Endodermal cell (in vitro differentiated cells): ENCODE measurements at regions not wholly inside any gene's neighbourhood (a gene's known extent, or its start where the extent isn't known, plus 50 kb on each side); places are given as distances from the start of the nearest gene placed in this dataset.
A peak's percentile ranks its signal among the peaks of the same experiment; 100 is the strongest.

Experiments
- DNase-seq: peaks from one replicate; pipeline ENCODE4 v3.0.0-alpha.2; 2017
- H3K27ac ChIP-seq: 2 replicates; pipeline ENCODE4 v1.5.1; 2013; ENCODE audit warnings: mild to moderate bottlenecking, low read depth, low read length, moderate library complexity
- H3K27me3 ChIP-seq: 2 replicates; pipeline ENCODE4 v1.6.1; 2013; ENCODE audit warnings: mild to moderate bottlenecking, low read length, moderate library complexity; ENCODE audit not compliant: insufficient read depth, control insufficient read depth, poor library complexity, severe bottlenecking
- H3K36me3 ChIP-seq: 2 replicates; pipeline ENCODE4 v1.7.0; 2013; ENCODE audit warnings: mild to moderate bottlenecking, low read length, moderate library complexity; ENCODE audit not compliant: control insufficient read depth, insufficient read depth
- H3K4me1 ChIP-seq: one replicate; pipeline ENCODE4 v1.7.0; 2013; ENCODE audit warnings: low read length; ENCODE audit not compliant: control insufficient read depth, insufficient read depth
- H3K4me3 ChIP-seq: 2 replicates; pipeline ENCODE4 v1.5.1; 2013; ENCODE audit warnings: mild to moderate bottlenecking, low read length, moderate library complexity
- H3K9ac ChIP-seq: 2 replicates; pipeline ENCODE4 v1.6.1; 2013; ENCODE audit warnings: mild to moderate bottlenecking, low read length, moderate library complexity; ENCODE audit not compliant: poor library complexity, severe bottlenecking; ENCODE audit errors: extremely low read depth
- H3K9me3 ChIP-seq: 2 replicates; pipeline ENCODE4 v1.6.1; 2013; ENCODE audit warnings: mild to moderate bottlenecking, low read length, moderate library complexity; ENCODE audit not compliant: control insufficient read depth
- H3K27ac Mint-ChIP-seq: 2 replicates; pipeline ENCODE4 v1.8.0; 2020; ENCODE audit warnings: mixed read lengths
- H3K27me3 Mint-ChIP-seq: 2 replicates; pipeline ENCODE4 v1.8.0; 2021; ENCODE audit warnings: mild to moderate bottlenecking, mixed read lengths; ENCODE audit not compliant: insufficient read depth
- H3K36me3 Mint-ChIP-seq: 2 replicates; pipeline ENCODE4 v1.8.0; 2020; ENCODE audit warnings: low read depth, mixed read lengths
- H3K4me1 Mint-ChIP-seq: 2 replicates; pipeline ENCODE4 v1.8.0; 2020; ENCODE audit warnings: mixed read lengths
- H3K4me3 Mint-ChIP-seq: 2 replicates; pipeline ENCODE4 v1.8.0; 2020; ENCODE audit warnings: mild to moderate bottlenecking, moderate library complexity, mixed read lengths
- H3K9me3 Mint-ChIP-seq: 2 replicates; pipeline ENCODE4 v1.8.0; 2020; ENCODE audit warnings: mild to moderate bottlenecking, mixed read lengths
- WGBS, 2 experiments: methylation state at CpG; one replicate each; pipeline versions ENCODE4 v1.1.5 to v1.1.7; 2013; ENCODE audit warnings: missing lambda C conversion rate in 2 of 2, mixed read lengths in 1 of 2; ENCODE audit not compliant: insufficient coverage in 1 of 2, insufficient read length in 1 of 2; 5-methylcytosine and 5-hydroxymethylcytosine counted together
- TF ChIP-seq, protein P1 (sequence below): fragments of 200-600 bp; sonication (generic); conservative IDR thresholded peaks from 2 replicates; pipeline ENCODE4 v1.5.0; 2021; ENCODE audit warnings: antibody characterized with exemption, mild to moderate bottlenecking

- Histone ChIP-seq H3K36me3 (peaks cover 38% of the 10 kb centered on the region), H3K27me3 (no peaks in the 10 kb centered on the region), H3K9me3 (no peaks in the 10 kb centered on the region), H3K4me1 (no peaks in the 10 kb centered on the region), H3K4me3 (no peak overlapping the region), H3K27ac (no peak overlapping the region), H3K9ac (no peak overlapping the region)
- Mint-ChIP-seq H3K9me3 (peaks cover 55% of the 10 kb centered on the region), H3K4me3 (no peak overlapping the region), H3K36me3 (peaks cover 56% of the 10 kb centered on the region), H3K27me3 (no peaks in the 10 kb centered on the region), H3K27ac (no peak overlapping the region), H3K4me1 (peaks cover 3% of the 10 kb centered on the region)
- TF ChIP-seq, protein P1, sequence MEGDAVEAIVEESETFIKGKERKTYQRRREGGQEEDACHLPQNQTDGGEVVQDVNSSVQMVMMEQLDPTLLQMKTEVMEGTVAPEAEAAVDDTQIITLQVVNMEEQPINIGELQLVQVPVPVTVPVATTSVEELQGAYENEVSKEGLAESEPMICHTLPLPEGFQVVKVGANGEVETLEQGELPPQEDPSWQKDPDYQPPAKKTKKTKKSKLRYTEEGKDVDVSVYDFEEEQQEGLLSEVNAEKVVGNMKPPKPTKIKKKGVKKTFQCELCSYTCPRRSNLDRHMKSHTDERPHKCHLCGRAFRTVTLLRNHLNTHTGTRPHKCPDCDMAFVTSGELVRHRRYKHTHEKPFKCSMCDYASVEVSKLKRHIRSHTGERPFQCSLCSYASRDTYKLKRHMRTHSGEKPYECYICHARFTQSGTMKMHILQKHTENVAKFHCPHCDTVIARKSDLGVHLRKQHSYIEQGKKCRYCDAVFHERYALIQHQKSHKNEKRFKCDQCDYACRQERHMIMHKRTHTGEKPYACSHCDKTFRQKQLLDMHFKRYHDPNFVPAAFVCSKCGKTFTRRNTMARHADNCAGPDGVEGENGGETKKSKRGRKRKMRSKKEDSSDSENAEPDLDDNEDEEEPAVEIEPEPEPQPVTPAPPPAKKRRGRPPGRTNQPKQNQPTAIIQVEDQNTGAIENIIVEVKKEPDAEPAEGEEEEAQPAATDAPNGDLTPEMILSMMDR, result peak; percentile 33
- no peak for DNase-seq
- WGBS, 2 experiments, result 89% methylated on average over 1 of the region's 1 CpG; no CpG with 5 or more reads in 1 of the 2 experiments
Observed at GRCh38 chrX:45843518-45843917, 642.8 kb upstream of the DIPK2B start.

DNA sequence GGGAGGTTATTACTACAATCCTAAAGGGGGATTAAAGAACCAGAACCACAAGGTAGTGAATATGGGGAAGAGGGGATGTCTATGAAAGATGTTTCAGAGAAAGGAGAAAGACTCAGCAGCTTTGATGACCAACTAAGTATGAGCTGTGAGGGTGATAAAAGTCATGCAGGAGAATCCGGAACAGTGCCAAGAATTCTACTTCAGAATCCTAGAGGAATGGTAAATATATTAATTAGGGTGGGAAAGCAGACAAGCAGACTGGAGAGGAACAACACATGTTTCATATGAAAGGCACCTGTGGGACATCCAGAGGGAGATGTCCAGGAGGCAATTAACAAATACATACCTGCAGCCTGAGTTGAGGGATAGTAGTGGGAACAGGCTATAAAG, 642.2 kb upstream of the DIPK2B start:
- peaks cover 51% of the 10 kb centered on the region for H3K36me3 Mint-ChIP-seq
- no peak overlapping the region for H3K4me3 Mint-ChIP-seq
- peaks cover 3% of the 10 kb centered on the region for H3K4me1 Mint-ChIP-seq
- H3K27ac ChIP-seq, result no peak overlapping the region
- H3K4me1 ChIP-seq, result no peaks in the 10 kb centered on the region
- H3K27me3 Mint-ChIP-seq, result no peaks in the 10 kb centered on the region
- peaks cover 55% of the 10 kb centered on the region for H3K9me3 Mint-ChIP-seq
- no peaks in the 10 kb centered on the region for H3K9me3 ChIP-seq
- no peak for DNase-seq
- H3K27me3 ChIP-seq, result no peaks in the 10 kb centered on the region
- TF ChIP-seq, protein P1, result no peak
- H3K4me3 ChIP-seq, result no peak overlapping the region
- H3K36me3 ChIP-seq, result peaks cover 35% of the 10 kb centered on the region
- WGBS, 2 experiments, result 100% methylated on average over 1 of the region's 1 CpG
- H3K27ac Mint-ChIP-seq, result no peak overlapping the region
- H3K9ac ChIP-seq, result no peak overlapping the region

GRCh38 chrX:45842207-45842925, 641.7 kb upstream of the DIPK2B start:
- Mint-ChIP-seq H3K36me3 (peaks cover 47% of the 10 kb centered on the region), H3K4me3 (no peak overlapping the region), H3K4me1 (peaks cover 3% of the 10 kb centered on the region), H3K27me3 (no peaks in the 10 kb centered on the region), H3K9me3 (peaks cover 58% of the 10 kb centered on the region), H3K27ac (peak overlapping the region; percentile 8)
- H3K27ac ChIP-seq, result no peak overlapping the region
- DNase-seq, result no peak
- TF ChIP-seq, protein P1, result no peak
- WGBS, 2 experiments, result 92% methylated on average over 2 of the region's 2 CpGs; no CpG with 5 or more reads in 1 of the 2 experiments
- H3K9me3 ChIP-seq, result no peaks in the 10 kb centered on the region
- H3K9ac ChIP-seq, result no peak overlapping the region
- H3K27me3 ChIP-seq, result no peaks in the 10 kb centered on the region
- peaks cover 29% of the 10 kb centered on the region for H3K36me3 ChIP-seq
- no peaks in the 10 kb centered on the region for H3K4me1 ChIP-seq
- no peak overlapping the region for H3K4me3 ChIP-seq
